ENCODE measurements at regions not wholly inside any gene's neighbourhood (a gene's known extent, or its start where the extent isn't known, plus 50 kb on each side); places are given as distances from the start of the nearest gene placed in this dataset.

- Histone ChIP-seq H3K36me3 (ENCODE audit: control insufficient read depth, insufficient read depth, low read length) (no peaks in the 10 kb centered on the region), H3K4me3 (ENCODE audit: low read depth, low read length) (no peak overlapping the region), H3K4me2 (ENCODE audit: low read length) (no peak overlapping the region), H3K4me1 (no peaks in the 10 kb centered on the region), H3K79me2 (no peaks in the 10 kb centered on the region), H3K9me3 (ENCODE audit: control insufficient read depth, low read length) (no peaks in the 10 kb centered on the region), H3K9ac (no peak overlapping the region), H3K27ac (no peak overlapping the region), H3K27me3 (ENCODE audit: control insufficient read depth, insufficient read depth, low read length) (no peaks in the 10 kb centered on the region), H2AFZ (no peak overlapping the region)
- no peak for TF ChIP-seq CTCF (IDR thresholded peaks at IDR 0.05)
Measured at GRCh38 chr10:61346796-61347413, 106.3 kb downstream of the TMEM26 start.

GRCh38 chr10:61343796-61344195 lies 109.4 kb downstream of the TMEM26 start:
- TF ChIP-seq CTCF (IDR thresholded peaks at IDR 0.05) = no peak
- no peaks in the 10 kb centered on the region for H3K79me2 ChIP-seq
- no peak overlapping the region for H3K4me3 ChIP-seq (ENCODE audit: low read depth, low read length)
- no peaks in the 10 kb centered on the region for H3K36me3 ChIP-seq (ENCODE audit: control insufficient read depth, insufficient read depth, low read length)
- H3K27ac ChIP-seq = no peak overlapping the region
- H3K4me2 ChIP-seq (ENCODE audit: low read length) = no peak overlapping the region
- no peak overlapping the region for H3K9ac ChIP-seq
- H3K27me3 ChIP-seq (ENCODE audit: control insufficient read depth, insufficient read depth, low read length) = no peaks in the 10 kb centered on the region
- no peak overlapping the region for H2AFZ ChIP-seq
- no peaks in the 10 kb centered on the region for H3K4me1 ChIP-seq
- no peaks in the 10 kb centered on the region for H3K9me3 ChIP-seq (ENCODE audit: control insufficient read depth, low read length)

GRCh38 chr10:61342858-61343572 lies 110.2 kb downstream of the TMEM26 start:
- TF ChIP-seq CTCF (IDR thresholded peaks at IDR 0.05) = no peak
- Histone ChIP-seq H3K4me3 (ENCODE audit: low read depth, low read length) (no peak overlapping the region), H3K4me2 (ENCODE audit: low read length) (no peak overlapping the region), H3K4me1 (no peaks in the 10 kb centered on the region), H3K9ac (no peak overlapping the region), H3K9me3 (ENCODE audit: control insufficient read depth, low read length) (no peaks in the 10 kb centered on the region), H3K27me3 (ENCODE audit: control insufficient read depth, insufficient read depth, low read length) (no peaks in the 10 kb centered on the region), H2AFZ (no peak overlapping the region), H3K36me3 (ENCODE audit: control insufficient read depth, insufficient read depth, low read length) (no peaks in the 10 kb centered on the region), H3K27ac (no peak overlapping the region), H3K79me2 (no peaks in the 10 kb centered on the region)

GRCh38 chr10:61341008-61341407 lies 112.2 kb downstream of the TMEM26 start:
- no peaks in the 10 kb centered on the region for H3K79me2 ChIP-seq
- no peak overlapping the region for H3K4me2 ChIP-seq (ENCODE audit: low read length)
- H3K36me3 ChIP-seq (ENCODE audit: control insufficient read depth, insufficient read depth, low read length) = no peaks in the 10 kb centered on the region
- no peaks in the 10 kb centered on the region for H3K27me3 ChIP-seq (ENCODE audit: control insufficient read depth, insufficient read depth, low read length)
- no peak for TF ChIP-seq CTCF (IDR thresholded peaks at IDR 0.05)
- H3K27ac ChIP-seq = no peak overlapping the region
- H3K4me1 ChIP-seq = no peaks in the 10 kb centered on the region
- no peak overlapping the region for H3K9ac ChIP-seq
- H3K4me3 ChIP-seq (ENCODE audit: low read depth, low read length) = no peak overlapping the region
- H2AFZ ChIP-seq = no peak overlapping the region
- no peaks in the 10 kb centered on the region for H3K9me3 ChIP-seq (ENCODE audit: control insufficient read depth, low read length)

- Histone ChIP-seq H3K27ac (no peak overlapping the region), H3K36me3 (ENCODE audit: control insufficient read depth, insufficient read depth, low read length) (no peaks in the 10 kb centered on the region), H3K4me3 (ENCODE audit: low read depth, low read length) (no peak overlapping the region), H2AFZ (no peak overlapping the region), H3K4me2 (ENCODE audit: low read length) (no peak overlapping the region), H3K27me3 (ENCODE audit: control insufficient read depth, insufficient read depth, low read length) (no peaks in the 10 kb centered on the region), H3K9me3 (ENCODE audit: control insufficient read depth, low read length) (no peaks in the 10 kb centered on the region), H3K4me1 (no peaks in the 10 kb centered on the region), H3K79me2 (no peaks in the 10 kb centered on the region), H3K9ac (no peak overlapping the region)
- TF ChIP-seq CTCF (IDR thresholded peaks at IDR 0.05) = no peak
Measured at GRCh38 chr10:61338146-61338545, 115.0 kb downstream of the TMEM26 start.

Measured in parathyroid adenoma (tissue), 2 donors.